GM18505 (cell line): ENCODE measurements at regions not wholly inside any gene's neighbourhood (a gene's known extent, or its start where the extent isn't known, plus 50 kb on each side); places are given as distances from the start of the nearest gene placed in this dataset.

ENCODE experiments used
- ATAC-seq: cut with Tn5 transposase; IDR thresholded peaks from one replicate; pipeline ENCODE4 v1.9.1; 2021; ENCODE audit not compliant: unreplicated experiment
- POLR2A ChIP-seq: IDR thresholded peaks from 4 replicates; pipeline ENCODE4 v1.6.1; 2011; ENCODE audit warnings: borderline replicate concordance; ENCODE audit not compliant: insufficient read depth, insufficient read length; ENCODE audit errors: extremely low read depth

- no peak for TF ChIP-seq POLR2A
- no peak for ATAC-seq
These were observed 1195.9 kb upstream of the MAP3K7 start for GRCh38 chr6:91782802-91783201.

- ATAC-seq, result no peak
- no peak for TF ChIP-seq POLR2A
These were observed 1195.1 kb upstream of the MAP3K7 start for GRCh38 chr6:91781946-91782345.

- ATAC-seq, result no peak
- TF ChIP-seq POLR2A, result no peak
These were observed 1193.4 kb upstream of the MAP3K7 start for GRCh38 chr6:91780270-91780669.

- no peak for TF ChIP-seq POLR2A
- no peak for ATAC-seq
These were observed 1174.7 kb upstream of the MAP3K7 start for GRCh38 chr6:91761621-91762020.

DNA sequence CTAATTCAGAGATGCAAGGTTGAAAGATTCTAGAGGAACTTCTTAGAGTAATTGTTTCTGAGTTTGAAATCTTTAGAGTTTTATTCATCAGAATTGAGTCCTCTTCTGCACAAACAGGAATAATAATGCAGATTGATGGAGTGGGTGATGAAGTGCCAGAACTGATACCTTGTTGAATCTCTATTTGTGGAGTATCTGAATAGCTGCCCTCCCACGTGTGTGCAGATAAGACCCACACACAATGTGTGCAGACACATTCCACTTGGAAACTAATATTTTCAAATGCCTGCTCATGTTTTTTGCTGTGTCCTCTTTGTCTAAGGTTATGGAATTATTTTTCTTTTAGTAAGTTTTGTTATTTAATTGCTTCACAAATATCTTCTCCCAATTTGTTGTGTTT, 1167.8 kb upstream of the MAP3K7 start:
- TF ChIP-seq POLR2A, result no peak
- ATAC-seq, result no peak

DNA sequence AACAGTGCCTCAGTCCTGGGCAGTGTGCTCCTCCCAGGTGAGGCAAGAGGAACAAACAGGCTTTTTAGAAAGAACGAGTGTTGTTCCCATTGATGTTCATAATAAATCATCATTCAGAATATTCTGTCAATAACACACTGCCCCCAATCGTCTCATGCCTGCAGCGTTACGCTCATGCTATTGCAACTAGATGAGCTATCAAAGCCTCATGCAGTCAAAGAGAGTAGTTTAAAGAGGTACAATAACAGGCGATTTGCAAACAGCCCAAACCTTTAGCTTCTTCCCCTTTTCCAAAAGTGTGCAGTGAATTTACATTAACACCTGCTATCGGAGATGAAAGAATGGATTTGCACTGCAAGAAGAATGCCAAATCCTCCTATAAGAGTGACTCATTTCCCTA, 1164.7 kb upstream of the MAP3K7 start:
- TF ChIP-seq POLR2A, result no peak
- ATAC-seq, result no peak

DNA sequence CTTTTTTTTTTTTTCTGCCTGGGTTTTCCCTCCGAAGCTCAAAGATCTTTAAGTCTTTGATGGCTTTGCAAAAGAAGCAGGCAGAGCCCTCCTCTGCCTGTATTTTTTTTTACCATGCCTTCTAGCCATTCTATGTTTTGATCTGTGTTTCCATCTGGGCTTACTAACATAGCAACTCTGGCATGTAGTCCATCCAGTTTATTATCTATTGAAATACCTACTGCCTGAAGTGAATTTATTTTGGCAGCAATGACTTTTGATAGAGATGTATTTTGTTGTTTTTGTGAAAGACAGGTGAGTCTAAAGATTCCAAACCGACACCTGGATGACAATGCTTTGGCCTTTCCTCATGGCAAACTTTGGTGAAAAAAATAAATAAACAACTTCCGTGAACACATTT, 1157.7 kb upstream of the MAP3K7 start:
- TF ChIP-seq POLR2A, result no peak
- ATAC-seq, result no peak

DNA sequence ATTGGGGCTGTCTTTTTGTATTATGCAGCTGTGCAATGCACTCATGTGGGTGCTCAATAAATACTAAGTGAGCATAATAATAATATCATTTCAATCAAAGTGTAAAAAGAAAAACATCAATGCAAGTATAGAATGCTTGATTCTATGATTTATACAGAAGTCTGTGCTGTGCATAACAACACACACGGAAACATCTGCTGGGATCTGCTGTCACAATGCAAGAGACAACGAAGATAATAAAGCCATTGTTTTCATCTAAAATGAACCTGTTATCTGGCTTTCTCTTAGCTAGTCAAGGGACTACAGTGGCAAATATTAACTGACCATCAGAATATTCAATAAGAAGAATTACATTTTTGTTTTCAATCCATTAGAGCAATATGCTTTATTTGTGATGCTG, 1156.9 kb upstream of the MAP3K7 start:
- no peak for ATAC-seq

GRCh38 chr6:91731939-91732338, 1145.1 kb upstream of the MAP3K7 start:
- ATAC-seq, result no peak
- no peak for TF ChIP-seq POLR2A

More for the DNA sequence above, 1156.9 kb upstream of the MAP3K7 start:
- no peak for TF ChIP-seq POLR2A

- no peak for TF ChIP-seq POLR2A
- ATAC-seq, result no peak
These were observed 1143.8 kb upstream of the MAP3K7 start for GRCh38 chr6:91730710-91731109.

DNA sequence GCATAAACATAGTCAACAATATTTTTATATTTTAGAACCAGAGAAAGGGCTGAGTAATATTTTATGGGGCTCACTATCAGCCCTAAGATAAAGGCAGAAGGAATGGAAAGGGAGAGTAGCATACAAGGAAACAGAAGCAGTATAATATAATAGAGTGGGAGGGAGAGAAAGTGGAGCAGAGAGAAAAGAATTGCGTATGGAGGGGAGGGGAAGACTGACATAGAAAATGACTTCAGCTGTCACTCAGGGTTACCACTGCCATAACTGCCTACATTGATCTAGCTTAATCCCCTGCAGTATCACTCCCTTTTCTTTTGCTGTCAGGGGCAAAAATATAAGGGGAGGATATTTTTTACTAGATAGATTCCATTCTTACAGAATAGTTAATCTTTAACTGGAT, 1133.5 kb upstream of the MAP3K7 start:
- no peak for TF ChIP-seq POLR2A

GRCh38 chr6:91719414-91719813, 1132.5 kb upstream of the MAP3K7 start:
- no peak for TF ChIP-seq POLR2A
- no peak for ATAC-seq

More for the DNA sequence above, 1133.5 kb upstream of the MAP3K7 start:
- no peak for ATAC-seq

- peak; percentile 65 for ATAC-seq
- no peak for TF ChIP-seq POLR2A
These were observed 1131.3 kb upstream of the MAP3K7 start for GRCh38 chr6:91718198-91718597.

- ATAC-seq, result no peak
- TF ChIP-seq POLR2A, result no peak
These were observed 1130.2 kb upstream of the MAP3K7 start for GRCh38 chr6:91717094-91717493.

- no peak for ATAC-seq
- no peak for TF ChIP-seq POLR2A
These were observed 1129.5 kb upstream of the MAP3K7 start for GRCh38 chr6:91716361-91716760.
